ENCODE measurements at regions not wholly inside any gene's neighbourhood (a gene's known extent, or its start where the extent isn't known, plus 50 kb on each side); places are given as distances from the start of the nearest gene placed in this dataset.

GRCh38 chr1:65075123-65075976 lies 72.7 kb upstream of the AK4 start:
- H3K36me3 ChIP-seq (ENCODE audit: insufficient read depth, low read length) = no peaks in the 10 kb centered on the region
- ChIA-PET POLR2A (interaction anchor here (0.9 to 1.4 kb wide), 5 partner anchors 9 to 612 kb away, joined by 3 to 4 read pairs (median 3); no protein-coding TSS in a partner anchor), CTCF (ENCODE audit: unreplicated experiment) (interaction anchor here (0.9 to 1.0 kb wide), 2 partner anchors 12 to 27 kb away, joined by 3 read pairs; no protein-coding TSS in a partner anchor)
- no peak for TF ChIP-seq EZH2phosphoT487 (IDR thresholded peaks at IDR 0.05; ENCODE audit: borderline replicate concordance, low read depth, low read length)
- TF ChIP-seq CTCF (conservative IDR thresholded peaks at IDR 0.05; ENCODE audit: low read length) = peak; percentile 93
- H4K20me1 ChIP-seq (ENCODE audit: insufficient read depth, low read length) = no peaks in the 10 kb centered on the region
- no peak overlapping the region for H2AFZ ChIP-seq (ENCODE audit: low read length)
- no peaks in the 10 kb centered on the region for H3K4me1 ChIP-seq (ENCODE audit: insufficient read depth, low read length, poor library complexity, severe bottlenecking)
- no peaks in the 10 kb centered on the region for H3K9me3 ChIP-seq (ENCODE audit: low read length)
- peak; percentile 78 for DNase-seq (ENCODE audit: low spot score)
- no TSS peak for BruUV-seq (replicated peaks)
- H3K4me3 ChIP-seq (ENCODE audit: low read depth, low read length, poor library complexity, severe bottlenecking) = no peak overlapping the region
- H3K79me2 ChIP-seq (ENCODE audit: insufficient read depth, low read depth, low read length) = no peaks in the 10 kb centered on the region
- intact Hi-C loops (cut with micrococcal nuclease; ENCODE audit: unreplicated experiment) = loop anchor here (1.0 to 10.0 kb wide), 2 partner anchors 389 to 811 kb away; no protein-coding TSS in a partner anchor
- H3K4me2 ChIP-seq (ENCODE audit: low read length) = no peak overlapping the region
- no peaks in the 10 kb centered on the region for H3K9me2 ChIP-seq (ENCODE audit: insufficient read depth, low read length)
- H3K27ac ChIP-seq (ENCODE audit: low read depth, low read length, poor library complexity, severe bottlenecking) = no peak overlapping the region

GRCh38 chr1:65077369-65077768 lies 70.6 kb upstream of the AK4 start:
- TF ChIP-seq CTCF (conservative IDR thresholded peaks at IDR 0.05; ENCODE audit: low read length) (no peak), EZH2phosphoT487 (IDR thresholded peaks at IDR 0.05; ENCODE audit: borderline replicate concordance, low read depth, low read length) (no peak)
- Histone ChIP-seq H3K4me3 (ENCODE audit: low read depth, low read length, poor library complexity, severe bottlenecking) (no peak overlapping the region), H3K79me2 (ENCODE audit: insufficient read depth, low read depth, low read length) (no peaks in the 10 kb centered on the region), H3K4me1 (ENCODE audit: insufficient read depth, low read length, poor library complexity, severe bottlenecking) (no peaks in the 10 kb centered on the region), H2AFZ (ENCODE audit: low read length) (no peak overlapping the region), H4K20me1 (ENCODE audit: insufficient read depth, low read length) (no peaks in the 10 kb centered on the region), H3K36me3 (ENCODE audit: insufficient read depth, low read length) (no peaks in the 10 kb centered on the region), H3K4me2 (ENCODE audit: low read length) (no peak overlapping the region), H3K27ac (ENCODE audit: low read depth, low read length, poor library complexity, severe bottlenecking) (no peak overlapping the region), H3K9me2 (ENCODE audit: insufficient read depth, low read length) (no peaks in the 10 kb centered on the region), H3K9me3 (ENCODE audit: low read length) (no peaks in the 10 kb centered on the region)
- POLR2A ChIA-PET = interaction anchor here (0.6 kb wide), 1 partner anchor 134 kb away, joined by 3 read pairs; no protein-coding TSS in a partner anchor
- intact Hi-C loops (cut with micrococcal nuclease; ENCODE audit: unreplicated experiment) = loop anchor here (10.0 kb wide), 1 partner anchor 813 kb away; no protein-coding TSS in a partner anchor
- CTCF ChIA-PET (ENCODE audit: unreplicated experiment) = interaction anchor here (0.8 kb wide), 1 partner anchor 12 kb away, joined by 3 read pairs; no protein-coding TSS in a partner anchor
- BruUV-seq (replicated peaks) = no TSS peak
- DNase-seq (ENCODE audit: low spot score) = no peak
